HEK293 (cell line): ENCODE measurements at regions not wholly inside any gene's neighbourhood (a gene's known extent, or its start where the extent isn't known, plus 50 kb on each side); places are given as distances from the start of the nearest gene placed in this dataset.

Experiments
- CTCF ChIA-PET: fragments of 350-600 bp; formaldehyde crosslinking; extraction: SDS; loops from one replicate; lab custom pipeline; 2021; ENCODE audit warnings: antibody characterized with exemption; lab: Yijun Ruan, JAX
- POLR2A ChIA-PET: fragments of 300-600 bp; formaldehyde crosslinking; extraction: SDS; loops from one replicate; lab custom pipeline; 2020; ENCODE audit warnings: antibody characterized with exemption, inconsistent platforms; lab: Yijun Ruan, JAX
- H3K27ac ChIP-seq: fragments of 200-500 bp; sonication (Bioruptor generic); 2 replicates; pipeline ENCODE4 v1.5.1; 2014; ENCODE audit warnings: low read depth, low read length, control low read depth, inconsistent platforms; ENCODE audit errors: extremely low read depth
- H3K36me3 ChIP-seq, 2 experiments: fragments of 200-500 bp in 1 of 2; sonication (Bioruptor generic) in 1 of 2; 1 replicate in 1 of 2; 2 replicates in 1 of 2; pipeline ENCODE4 v1.5.1; 2014 to 2017; ENCODE audit warnings: inconsistent platforms in 2 of 2, low read length in 2 of 2; ENCODE audit not compliant: control insufficient read depth in 2 of 2, insufficient read depth in 1 of 2
- H3K4me1 ChIP-seq: fragments of 200-500 bp; sonication (Bioruptor generic); 2 replicates; pipeline ENCODE4 v1.5.1; 2014; ENCODE audit warnings: mild to moderate bottlenecking, low read length, inconsistent platforms; ENCODE audit not compliant: control insufficient read depth, insufficient read depth
- H3K4me3 ChIP-seq: 2 replicates; pipeline ENCODE4 v1.5.1; 2011; ENCODE audit warnings: low read depth, mild to moderate bottlenecking, control low read depth, low read length, moderate library complexity
- H3K9me3 ChIP-seq: fragments of 200-500 bp; sonication (Bioruptor generic); 2 replicates; pipeline ENCODE4 v1.5.1; 2014; ENCODE audit warnings: low read depth, low read length, inconsistent platforms; ENCODE audit not compliant: control insufficient read depth, insufficient read depth
- IKZF3 ChIP-seq: fragments of 450-650 bp; IDR thresholded peaks from 2 replicates; pipeline ENCODE4 v1.5.0; 2018; ENCODE audit warnings: missing biosample characterization, mild to moderate bottlenecking, missing genetic modification characterization, moderate library complexity
- OVOL3 ChIP-seq: fragments of 450-650 bp; formaldehyde crosslinking; IDR thresholded peaks from 2 replicates; pipeline ENCODE4 v1.5.1; 2016; ENCODE audit warnings: missing biosample characterization, missing genetic modification characterization
- REST ChIP-seq: fragments of 450-650 bp; formaldehyde crosslinking; IDR thresholded peaks from 2 replicates; pipeline ENCODE4 v1.5.1; 2016; ENCODE audit warnings: missing biosample characterization, missing genetic modification characterization
- SCRT2 ChIP-seq: fragments of 450-650 bp; formaldehyde crosslinking; IDR thresholded peaks from 2 replicates; pipeline ENCODE4 v1.5.1; 2016; ENCODE audit warnings: missing biosample characterization, missing genetic modification characterization
- ZBTB11 ChIP-seq: fragments of 450-650 bp; formaldehyde crosslinking; conservative IDR thresholded peaks from 2 replicates; pipeline ENCODE4 v1.5.1; 2016; ENCODE audit warnings: low read depth, missing biosample characterization, missing genetic modification characterization
- ZBTB7A ChIP-seq: fragments of 450-650 bp; formaldehyde crosslinking; IDR thresholded peaks from 2 replicates; pipeline ENCODE4 v1.5.1; 2016; ENCODE audit warnings: low read depth, missing biosample characterization, missing genetic modification characterization
- ZFP69B ChIP-seq: fragments of 450-650 bp; formaldehyde crosslinking; IDR thresholded peaks from 2 replicates; pipeline ENCODE4 v1.5.1; 2016; ENCODE audit warnings: missing biosample characterization, missing genetic modification characterization
- ZNF26 ChIP-seq: fragments of 450-650 bp; formaldehyde crosslinking; IDR thresholded peaks from 2 replicates; pipeline ENCODE4 v1.5.1; 2016; ENCODE audit warnings: missing biosample characterization, missing genetic modification characterization
- ZNF311 ChIP-seq: fragments of 450-650 bp; formaldehyde crosslinking; IDR thresholded peaks from 2 replicates; pipeline ENCODE4 v1.5.1; 2017; ENCODE audit warnings: missing biosample characterization, missing genetic modification characterization, borderline replicate concordance
- ZNF362 ChIP-seq: fragments of 450-650 bp; formaldehyde crosslinking; IDR thresholded peaks from 2 replicates; pipeline ENCODE4 v1.5.1; 2016; ENCODE audit warnings: missing biosample characterization, missing genetic modification characterization
- ZNF560 ChIP-seq: fragments of 450-650 bp; formaldehyde crosslinking; IDR thresholded peaks from 2 replicates; pipeline ENCODE4 v1.5.1; 2017; ENCODE audit warnings: missing biosample characterization, missing genetic modification characterization, borderline replicate concordance
- ZNF600 ChIP-seq: fragments of 450-650 bp; formaldehyde crosslinking; IDR thresholded peaks from 2 replicates; pipeline ENCODE4 v1.5.1; 2016; ENCODE audit warnings: missing biosample characterization, missing genetic modification characterization
- ZNF701 ChIP-seq: fragments of 450-650 bp; formaldehyde crosslinking; IDR thresholded peaks from 2 replicates; pipeline ENCODE4 v1.5.1; 2016; ENCODE audit warnings: missing biosample characterization, missing genetic modification characterization
- ZNF747 ChIP-seq: fragments of 450-650 bp; formaldehyde crosslinking; IDR thresholded peaks from 2 replicates; pipeline ENCODE4 v1.5.1; 2016; ENCODE audit warnings: missing biosample characterization, missing genetic modification characterization
- ZSCAN18 ChIP-seq: fragments of 450-650 bp; formaldehyde crosslinking; IDR thresholded peaks from 2 replicates; pipeline ENCODE4 v1.5.1; 2016; ENCODE audit warnings: missing biosample characterization, missing genetic modification characterization
- ZSCAN23 ChIP-seq: fragments of 450-650 bp; formaldehyde crosslinking; IDR thresholded peaks from 2 replicates; pipeline ENCODE4 v1.5.1; 2016; ENCODE audit warnings: missing biosample characterization, missing genetic modification characterization
- ZSCAN30 ChIP-seq: fragments of 450-650 bp; IDR thresholded peaks from 2 replicates; pipeline ENCODE4 v1.5.1; 2018; ENCODE audit warnings: missing biosample characterization, mild to moderate bottlenecking, missing genetic modification characterization, moderate library complexity

GRCh38 chr7:123285076-123285700, 85.4 kb upstream of the SLC13A1 start:
- ChIA-PET CTCF (interaction anchor here (0.6 to 1.4 kb wide), 6 partner anchors 9 to 666 kb away, joined by 3 to 8 read pairs (median 3); no protein-coding TSS in a partner anchor), POLR2A (no interaction called here)
- H3K36me3 ChIP-seq = no peaks in the 10 kb centered on the region
- no peak for TF ChIP-seq ZBTB11 (tag by site-specific recombination)
- TF ChIP-seq ZNF560 = no peak
- no peak for TF ChIP-seq IKZF3 (tag by site-specific recombination)
- peak; percentile 91; the same call in 1 of the 2 replicates for TF ChIP-seq ZNF701
- no peak overlapping the region for H3K27ac ChIP-seq
- H3K4me3 ChIP-seq = no peak overlapping the region
- H3K4me1 ChIP-seq = no peaks in the 10 kb centered on the region
- H3K9me3 ChIP-seq = no peaks in the 10 kb centered on the region

GRCh38 chr7:123283373-123283772, 83.6 kb upstream of the SLC13A1 start:
- no peaks in the 10 kb centered on the region for H3K4me1 ChIP-seq
- ChIA-PET POLR2A (no interaction called here), CTCF (interaction anchor here (1.2 to 1.3 kb wide), 2 partner anchors 11 to 14 kb away, joined by 3 read pairs; no protein-coding TSS in a partner anchor)
- H3K36me3 ChIP-seq = no peaks in the 10 kb centered on the region
- H3K4me3 ChIP-seq = no peak overlapping the region
- H3K27ac ChIP-seq = no peak overlapping the region
- H3K9me3 ChIP-seq = no peaks in the 10 kb centered on the region
- no peak for TF ChIP-seq ZSCAN23 (tag by site-specific recombination)
- TF ChIP-seq ZBTB7A = no peak
- no peak for TF ChIP-seq ZNF311
- TF ChIP-seq ZSCAN30 (tag by site-specific recombination) = no peak
- TF ChIP-seq ZFP69B (tag by site-specific recombination) = no peak
- TF ChIP-seq SCRT2 (tag by site-specific recombination) = no peak
- no peak for TF ChIP-seq OVOL3 (tag by site-specific recombination)
- TF ChIP-seq ZNF600 = no peak
- no peak for TF ChIP-seq ZNF26 (tag by site-specific recombination)
- TF ChIP-seq ZNF747 (tag by site-specific recombination) = no peak
- no peak for TF ChIP-seq REST
- TF ChIP-seq ZSCAN18 (tag by site-specific recombination) = no peak
- TF ChIP-seq ZNF362 (tag by site-specific recombination) = no peak
